HG03103 (cell line): ENCODE measurements at regions not wholly inside any gene's neighbourhood (a gene's known extent, or its start where the extent isn't known, plus 50 kb on each side); places are given as distances from the start of the nearest gene placed in this dataset.

Experiments
- ATAC-seq: cut with Tn5 transposase; IDR thresholded peaks from one replicate; pipeline ENCODE4 v1.9.1; 2021; ENCODE audit warnings: low read depth; ENCODE audit not compliant: unreplicated experiment

- ATAC-seq = no peak
Observed at GRCh38 chr11:128125723-128126122, 461.6 kb downstream of the ETS1 start.

GRCh38 chr11:128116885-128117284 is 470.5 kb downstream of the ETS1 start:
- ATAC-seq = no peak

GRCh38 chr11:128116447-128116846 is 470.9 kb downstream of the ETS1 start:
- no peak for ATAC-seq

DNA sequence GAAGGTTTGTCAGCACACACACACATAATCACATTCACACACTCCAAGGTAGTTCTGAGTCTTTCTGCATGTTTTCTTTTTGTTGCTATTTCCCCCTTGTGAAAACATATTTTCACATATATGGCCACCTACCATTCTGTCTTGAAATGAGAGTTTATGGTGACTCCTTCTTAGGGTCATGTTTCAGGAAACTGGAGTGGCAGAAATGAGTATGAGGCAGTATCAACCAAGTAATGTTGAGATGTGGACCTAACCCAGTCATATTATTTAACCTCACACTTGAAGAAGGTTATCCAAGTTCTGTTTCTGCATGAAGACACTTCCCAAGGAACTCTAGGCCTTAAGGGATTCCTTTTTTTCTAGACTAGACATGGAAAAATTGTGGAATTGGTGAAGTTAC is 481.4 kb downstream of the ETS1 start:
- no peak for ATAC-seq

DNA sequence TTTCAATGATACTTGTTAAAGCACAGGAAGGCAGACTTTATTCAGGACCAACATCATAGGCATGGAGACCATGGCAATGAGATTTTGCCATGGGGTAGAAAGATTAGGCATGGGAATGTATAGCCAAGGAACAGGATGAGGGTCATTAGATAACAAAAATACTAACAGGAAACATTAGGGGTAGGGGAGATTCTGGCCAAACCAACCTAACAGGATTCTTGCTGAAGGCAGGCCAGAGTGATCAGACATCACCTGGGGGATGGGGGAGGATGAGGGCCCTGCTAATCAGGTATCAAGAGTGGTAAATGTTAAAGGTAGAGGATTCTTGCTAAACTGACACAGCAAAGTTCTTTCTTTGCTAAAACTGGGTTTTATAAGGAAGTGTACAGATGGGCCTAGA is 481.8 kb downstream of the ETS1 start:
- no peak for ATAC-seq

GRCh38 chr11:128103278-128103873 is 484.0 kb downstream of the ETS1 start:
- ATAC-seq = no peak

GRCh38 chr11:128098781-128099180 is 488.6 kb downstream of the ETS1 start:
- ATAC-seq = no peak

GRCh38 chr11:128095466-128095981 is 491.8 kb downstream of the ETS1 start:
- ATAC-seq = no peak

GRCh38 chr11:128093689-128094088 is 493.7 kb downstream of the ETS1 start:
- ATAC-seq = no peak

DNA sequence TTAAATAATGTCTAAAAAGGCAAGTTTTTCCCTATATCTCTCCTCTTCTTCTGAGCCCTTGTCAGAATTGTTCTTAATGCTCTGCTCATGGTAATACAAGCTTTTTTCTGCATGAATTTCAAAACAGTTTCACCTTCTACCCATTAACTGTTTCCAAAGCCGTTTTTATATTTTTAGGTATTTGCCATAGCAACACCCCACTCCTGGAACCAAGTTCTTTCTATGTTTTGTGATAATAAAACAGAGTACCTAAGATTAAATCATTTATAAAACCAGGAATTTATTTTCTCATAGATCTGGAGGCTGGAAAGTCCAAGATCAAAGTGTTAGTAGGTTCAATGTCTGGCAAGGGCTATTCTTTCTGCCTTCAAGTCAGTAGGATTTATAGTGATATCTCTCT is 497.4 kb downstream of the ETS1 start:
- ATAC-seq = no peak

- no peak for ATAC-seq
Observed at GRCh38 chr11:128086794-128087193, 500.6 kb downstream of the ETS1 start.

- no peak for ATAC-seq
Observed at GRCh38 chr11:128085276-128085675, 502.1 kb downstream of the ETS1 start.

DNA sequence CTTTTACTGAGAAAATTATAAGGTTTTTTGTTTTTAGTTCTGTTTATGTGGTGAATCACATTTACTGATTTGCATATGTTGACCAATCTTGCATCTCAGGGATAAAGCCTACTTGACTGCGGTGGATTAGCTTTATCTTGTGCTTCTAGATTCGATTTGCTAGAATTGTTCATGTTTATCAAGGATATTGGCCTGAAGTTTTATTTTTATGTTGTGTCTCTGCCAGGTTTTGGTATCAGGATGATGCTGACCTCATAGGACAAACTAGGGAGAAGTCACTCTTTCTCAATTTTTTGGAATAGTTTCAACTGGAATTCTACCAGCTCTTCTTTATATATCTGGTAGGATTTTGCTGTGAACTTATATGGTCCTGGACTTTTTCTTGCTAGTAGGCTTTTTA is 504.8 kb downstream of the ETS1 start:
- ATAC-seq = no peak

GRCh38 chr11:128069665-128070064 is 517.7 kb downstream of the ETS1 start:
- ATAC-seq = no peak

- ATAC-seq = no peak
Observed at GRCh38 chr11:128067780-128068179, 519.6 kb downstream of the ETS1 start.

DNA sequence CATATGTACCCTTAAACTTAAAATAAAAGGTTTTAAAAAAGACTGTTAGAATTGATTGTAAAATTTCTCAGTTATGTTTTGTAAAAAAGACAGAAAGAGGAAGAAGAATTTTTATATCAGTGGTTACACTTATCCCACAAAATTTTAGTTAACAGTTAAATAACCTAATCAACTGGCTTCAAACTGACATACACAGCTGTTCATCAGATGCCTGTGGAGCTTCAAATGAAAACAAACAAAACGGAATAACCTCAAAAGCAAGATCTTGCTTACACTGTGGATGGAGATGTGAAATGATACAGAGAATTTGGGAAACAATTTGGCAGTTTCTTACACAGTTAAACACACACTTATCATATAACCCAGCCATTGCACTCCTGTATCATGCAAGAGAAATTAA is 521.0 kb downstream of the ETS1 start:
- no peak for ATAC-seq

DNA sequence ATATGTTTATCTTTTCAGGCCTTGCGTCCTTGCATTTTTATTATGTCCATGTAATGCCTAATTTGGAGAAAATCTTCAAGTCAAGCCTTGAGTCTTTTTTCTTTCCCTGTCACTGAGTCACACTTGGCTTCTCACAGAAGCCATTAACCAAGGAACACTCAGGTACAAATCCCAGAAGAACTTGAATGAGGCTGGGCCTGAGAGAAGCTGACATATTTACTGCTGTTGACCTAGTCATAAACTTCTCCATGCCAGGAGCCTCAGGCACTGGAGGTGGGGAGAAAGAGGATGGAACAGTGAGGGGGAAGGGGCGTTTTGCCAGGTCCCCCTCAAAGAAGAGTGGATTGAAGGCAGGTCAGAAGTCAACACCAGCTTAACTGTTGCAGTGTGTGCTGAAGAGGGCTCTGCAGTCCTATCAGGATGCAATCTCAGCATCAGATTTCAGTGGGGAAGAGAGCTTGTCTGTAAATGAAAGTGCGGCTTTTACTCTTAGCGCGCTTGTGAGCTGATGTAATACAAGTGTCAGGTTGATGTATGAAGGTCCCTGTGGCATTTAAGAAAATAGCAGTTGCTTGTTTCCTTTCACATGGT is 526.0 kb downstream of the ETS1 start:
- no peak for ATAC-seq

DNA sequence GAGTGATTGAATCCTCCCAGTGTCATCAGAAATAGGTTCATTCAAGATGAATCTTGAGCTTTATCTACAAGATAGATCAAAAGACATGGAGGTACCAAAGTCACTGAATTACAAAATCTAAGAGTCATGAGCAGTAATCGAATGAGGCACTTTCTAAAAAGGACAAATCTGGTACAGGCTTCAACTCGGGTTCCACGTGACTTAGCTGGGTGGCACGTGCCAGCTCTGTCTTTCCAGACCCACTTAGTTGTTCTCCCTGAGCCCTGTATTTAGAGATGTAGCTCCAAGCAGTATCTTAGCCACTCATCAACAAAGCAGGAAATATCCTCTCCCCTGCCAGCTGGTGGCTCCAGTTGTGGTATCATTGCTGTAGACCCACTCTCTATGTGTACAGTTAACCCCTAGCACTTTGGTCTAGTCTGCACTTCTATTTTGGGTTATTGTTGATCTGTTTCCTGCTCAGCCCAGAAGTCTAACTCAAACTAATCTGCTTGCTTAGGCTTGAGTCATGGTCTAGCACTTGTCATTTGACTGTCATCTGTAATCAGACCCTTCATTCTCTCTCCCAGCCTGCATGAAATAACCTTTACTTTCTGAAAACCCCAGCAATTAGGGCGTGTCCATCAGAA is 528.7 kb downstream of the ETS1 start:
- ATAC-seq = no peak

- no peak for ATAC-seq
Observed at GRCh38 chr11:128057786-128058395, 529.5 kb downstream of the ETS1 start.

- ATAC-seq = no peak
Observed at GRCh38 chr11:128055576-128056217, 531.7 kb downstream of the ETS1 start.
